ENCODE measurements at regions not wholly inside any gene's neighbourhood (a gene's known extent, or its start where the extent isn't known, plus 50 kb on each side); places are given as distances from the start of the nearest gene placed in this dataset.
A peak's percentile ranks its signal among the peaks of the same experiment; 100 is the strongest.

GRCh38 chr18:68147728-68148127, 567.2 kb downstream of the TMX3 start:
- no peak overlapping the region for H3K27ac ChIP-seq
- no peaks in the 10 kb centered on the region for H3K9me3 ChIP-seq (ENCODE audit: insufficient read depth, low read depth)
- ChIA-PET CTCF (no interaction called here), POLR2A (ENCODE audit: unreplicated experiment) (interaction anchor here (0.7 kb wide), 1 partner anchor 82 kb away, joined by 3 read pairs; no protein-coding TSS in a partner anchor)
- H3K4me2 ChIP-seq, result peak overlapping the region; percentile 28; the same call in 1 of the 2 replicates
- H3K27me3 ChIP-seq (ENCODE audit: insufficient read depth, low read depth), result no peaks in the 10 kb centered on the region
- peak overlapping the region; percentile 1; the same call in 1 of the 2 replicates for H3K4me3 ChIP-seq
- H3K36me3 ChIP-seq (ENCODE audit: low read depth), result no peaks in the 10 kb centered on the region
- H2AFZ ChIP-seq, result peak overlapping the region; percentile 63; the same call in 1 of the 2 replicates
- DNase-seq, result no peak
- H3K79me2 ChIP-seq (ENCODE audit: low read depth), result no peaks in the 10 kb centered on the region
- no peaks in the 10 kb centered on the region for H4K20me1 ChIP-seq (ENCODE audit: insufficient read depth)
- intact Hi-C loops (cut with micrococcal nuclease; ENCODE audit: unreplicated experiment), result no loop called here
- no peaks in the 10 kb centered on the region for H3K9me2 ChIP-seq (ENCODE audit: insufficient read depth)
- H3K4me1 ChIP-seq (replicated peaks; ENCODE audit: insufficient read depth), result peaks cover 4% of the 10 kb centered on the region; the same call in 1 of the 2 replicates
- no peaks in the 10 kb centered on the region; the same call in 1 of the 2 replicates for H3F3A ChIP-seq (ENCODE audit: insufficient read depth, low read depth)
- no TSS peak for BruUV-seq (replicated peaks)
- TF ChIP-seq CTCF (conservative IDR thresholded peaks at IDR 0.05) (no peak), EZH2 (IDR thresholded peaks at IDR 0.05; ENCODE audit: low read depth) (no peak)

- Histone ChIP-seq H2AFZ (no peak overlapping the region), H3K27ac (no peak overlapping the region), H3F3A (ENCODE audit: insufficient read depth, low read depth) (no peaks in the 10 kb centered on the region), H3K9me3 (ENCODE audit: insufficient read depth, low read depth) (no peaks in the 10 kb centered on the region), H3K36me3 (ENCODE audit: low read depth) (no peaks in the 10 kb centered on the region), H3K27me3 (ENCODE audit: insufficient read depth, low read depth) (no peaks in the 10 kb centered on the region), H4K20me1 (ENCODE audit: insufficient read depth) (no peaks in the 10 kb centered on the region), H3K9me2 (ENCODE audit: insufficient read depth) (no peaks in the 10 kb centered on the region), H3K79me2 (ENCODE audit: low read depth) (no peaks in the 10 kb centered on the region), H3K4me2 (no peak overlapping the region), H3K4me3 (no peak overlapping the region), H3K4me1 (replicated peaks; ENCODE audit: insufficient read depth) (no peaks in the 10 kb centered on the region)
- no TSS peak for BruUV-seq (replicated peaks)
- intact Hi-C loops (cut with micrococcal nuclease; ENCODE audit: unreplicated experiment), result no loop called here
- no peak for DNase-seq
- ChIA-PET CTCF (no interaction called here), POLR2A (ENCODE audit: unreplicated experiment) (no interaction called here)
- no peak for TF ChIP-seq CTCF (conservative IDR thresholded peaks at IDR 0.05)
- no peak for TF ChIP-seq EZH2 (IDR thresholded peaks at IDR 0.05; ENCODE audit: low read depth)
Observed at GRCh38 chr18:68121826-68122225, 593.1 kb downstream of the TMX3 start.

- H3K4me1 ChIP-seq (replicated peaks; ENCODE audit: insufficient read depth), result no peaks in the 10 kb centered on the region
- no peak overlapping the region for H3K4me2 ChIP-seq
- no peaks in the 10 kb centered on the region for H3K27me3 ChIP-seq (ENCODE audit: insufficient read depth, low read depth)
- no peak for DNase-seq
- H3K36me3 ChIP-seq (ENCODE audit: low read depth), result no peaks in the 10 kb centered on the region
- no peak overlapping the region for H2AFZ ChIP-seq
- TF ChIP-seq EZH2 (IDR thresholded peaks at IDR 0.05; ENCODE audit: low read depth) (no peak), CTCF (conservative IDR thresholded peaks at IDR 0.05) (no peak)
- H3K79me2 ChIP-seq (ENCODE audit: low read depth), result no peaks in the 10 kb centered on the region
- ChIA-PET POLR2A (ENCODE audit: unreplicated experiment) (no interaction called here), CTCF (no interaction called here)
- no peaks in the 10 kb centered on the region for H3K9me2 ChIP-seq (ENCODE audit: insufficient read depth)
- intact Hi-C loops (cut with micrococcal nuclease; ENCODE audit: unreplicated experiment), result no loop called here
- no peaks in the 10 kb centered on the region for H4K20me1 ChIP-seq (ENCODE audit: insufficient read depth)
- no peaks in the 10 kb centered on the region for H3F3A ChIP-seq (ENCODE audit: insufficient read depth, low read depth)
- no peaks in the 10 kb centered on the region for H3K9me3 ChIP-seq (ENCODE audit: insufficient read depth, low read depth)
- no peak overlapping the region for H3K27ac ChIP-seq
- no TSS peak for BruUV-seq (replicated peaks)
- H3K4me3 ChIP-seq, result no peak overlapping the region
Observed at GRCh38 chr18:68121308-68121707, 593.6 kb downstream of the TMX3 start.
